Tibial artery (tissue), 4 donors: ENCODE measurements at regions not wholly inside any gene's neighbourhood (a gene's known extent, or its start where the extent isn't known, plus 50 kb on each side); places are given as distances from the start of the nearest gene placed in this dataset.

Experiments
- DNase-seq, 2 donors: peaks; one replicate each; pipeline ENCODE4 v3.0.0-alpha.2; 2019
- H3K27ac ChIP-seq, 2 donors: fragments of 200-600 bp; sonication (generic) in 1 of 2; 1 replicate in 1 of 2; 2 replicates in 1 of 2; pipeline ENCODE4 v1.5.1; 2018 to 2019; ENCODE audit warnings: mild to moderate bottlenecking in 1 of 2
- H3K27me3 ChIP-seq, 2 donors: fragments of 200-600 bp; sonication (generic) in 1 of 2; one replicate each; pipeline versions ENCODE4 v1.5.1 to v1.6.0; 2016 to 2019
- H3K36me3 ChIP-seq, 3 donors: fragments of 200-600 bp; sonication (generic) in 2 of 3; one replicate each; pipeline ENCODE4 v1.5.1; 2016 to 2019; ENCODE audit warnings: mild to moderate bottlenecking in 2 of 3
- H3K4me1 ChIP-seq, 4 donors: fragments of 200-600 bp; sonication (generic) in 2 of 4; 1 replicate in 3 of 4; 2 replicates in 1 of 4; pipeline ENCODE4 v1.5.1; 2016 to 2019
- H3K4me3 ChIP-seq, 2 donors: fragments of 200-600 bp; sonication (generic) in 1 of 2; 1 replicate in 1 of 2; 2 replicates in 1 of 2; pipeline ENCODE4 v1.5.1; 2018 to 2019; ENCODE audit warnings: mild to moderate bottlenecking in 2 of 2
- H3K9me3 ChIP-seq, 3 donors: fragments of 200-600 bp; sonication (generic) in 1 of 3; one replicate each; pipeline ENCODE4 v1.5.1; 2016 to 2019
- intact Hi-C: fragments of 100-400 bp; cut with DNase I; formaldehyde crosslinking; loops from one replicate; pipeline ENCODE4 v1.15.0; 2023; ENCODE audit warnings: low total_unique reads
- TF ChIP-seq, protein P1 (sequence below), 2 experiments: fragments of 200-600 bp in 1 of 2; fragments of 450-650 bp in 1 of 2; IDR thresholded peaks; one replicate each; pipeline ENCODE4 v1.5.1; 2017 to 2019; ENCODE audit warnings: antibody characterized with exemption in 2 of 2, mild to moderate bottlenecking in 1 of 2, moderate library complexity in 1 of 2

DNA sequence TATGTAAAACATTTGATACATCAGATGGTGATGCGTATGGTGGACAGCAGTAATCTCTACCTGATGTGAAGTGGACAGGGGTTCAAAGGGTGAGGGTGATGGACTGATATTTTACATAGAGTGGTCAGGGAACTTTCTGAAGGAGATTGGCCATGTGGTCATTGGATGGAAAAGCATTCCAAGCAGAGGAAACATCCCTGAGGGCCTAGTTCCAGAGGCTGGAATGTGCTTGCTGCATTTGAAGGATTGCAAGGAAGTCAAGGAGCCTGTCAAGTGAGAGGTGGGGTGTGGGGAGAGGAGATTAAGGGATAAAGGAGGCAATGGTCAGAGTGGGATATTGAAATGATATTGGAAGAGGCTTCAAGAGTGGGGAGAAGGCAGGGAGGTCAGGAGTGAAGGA lies 151.9 kb upstream of the NTM start:
- no peak for DNase-seq
- H3K4me3 ChIP-seq, result no peak overlapping the region
- TF ChIP-seq, protein P1, sequence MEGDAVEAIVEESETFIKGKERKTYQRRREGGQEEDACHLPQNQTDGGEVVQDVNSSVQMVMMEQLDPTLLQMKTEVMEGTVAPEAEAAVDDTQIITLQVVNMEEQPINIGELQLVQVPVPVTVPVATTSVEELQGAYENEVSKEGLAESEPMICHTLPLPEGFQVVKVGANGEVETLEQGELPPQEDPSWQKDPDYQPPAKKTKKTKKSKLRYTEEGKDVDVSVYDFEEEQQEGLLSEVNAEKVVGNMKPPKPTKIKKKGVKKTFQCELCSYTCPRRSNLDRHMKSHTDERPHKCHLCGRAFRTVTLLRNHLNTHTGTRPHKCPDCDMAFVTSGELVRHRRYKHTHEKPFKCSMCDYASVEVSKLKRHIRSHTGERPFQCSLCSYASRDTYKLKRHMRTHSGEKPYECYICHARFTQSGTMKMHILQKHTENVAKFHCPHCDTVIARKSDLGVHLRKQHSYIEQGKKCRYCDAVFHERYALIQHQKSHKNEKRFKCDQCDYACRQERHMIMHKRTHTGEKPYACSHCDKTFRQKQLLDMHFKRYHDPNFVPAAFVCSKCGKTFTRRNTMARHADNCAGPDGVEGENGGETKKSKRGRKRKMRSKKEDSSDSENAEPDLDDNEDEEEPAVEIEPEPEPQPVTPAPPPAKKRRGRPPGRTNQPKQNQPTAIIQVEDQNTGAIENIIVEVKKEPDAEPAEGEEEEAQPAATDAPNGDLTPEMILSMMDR (IDR thresholded peaks at IDR 0.05), result no peak
- no peaks in the 10 kb centered on the region for H3K36me3 ChIP-seq
- no peak overlapping the region for H3K27ac ChIP-seq
- no peaks in the 10 kb centered on the region for H3K9me3 ChIP-seq
- intact Hi-C loops, result no loop called here
- H3K4me1 ChIP-seq, result no peaks in the 10 kb centered on the region
- no peaks in the 10 kb centered on the region for H3K27me3 ChIP-seq

DNA sequence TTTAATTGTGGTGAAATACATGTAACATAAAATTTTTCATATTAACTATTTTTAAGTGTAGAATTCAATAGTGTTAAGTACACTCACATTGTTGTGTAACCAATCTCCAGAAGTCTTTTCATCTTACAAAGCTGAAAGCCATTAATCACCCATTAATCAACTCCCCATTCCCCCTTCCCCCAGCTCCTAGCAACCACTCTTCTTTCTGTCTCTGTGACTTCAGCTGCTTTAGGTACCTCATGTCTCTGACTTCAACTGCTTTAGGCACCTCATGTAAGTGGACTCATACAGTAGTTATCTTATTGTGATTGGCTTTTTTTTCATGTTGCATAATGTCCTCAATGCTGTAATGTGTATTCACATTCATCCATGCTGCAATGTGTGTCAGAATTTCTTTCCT lies 150.8 kb upstream of the NTM start:
- no peaks in the 10 kb centered on the region for H3K9me3 ChIP-seq
- DNase-seq, result no peak
- no peaks in the 10 kb centered on the region for H3K36me3 ChIP-seq
- no peak overlapping the region for H3K4me3 ChIP-seq
- TF ChIP-seq, protein P1 (IDR thresholded peaks at IDR 0.05), result no peak
- H3K4me1 ChIP-seq, result no peaks in the 10 kb centered on the region
- no peak overlapping the region for H3K27ac ChIP-seq
- H3K27me3 ChIP-seq, result no peaks in the 10 kb centered on the region
- intact Hi-C loops, result no loop called here

DNA sequence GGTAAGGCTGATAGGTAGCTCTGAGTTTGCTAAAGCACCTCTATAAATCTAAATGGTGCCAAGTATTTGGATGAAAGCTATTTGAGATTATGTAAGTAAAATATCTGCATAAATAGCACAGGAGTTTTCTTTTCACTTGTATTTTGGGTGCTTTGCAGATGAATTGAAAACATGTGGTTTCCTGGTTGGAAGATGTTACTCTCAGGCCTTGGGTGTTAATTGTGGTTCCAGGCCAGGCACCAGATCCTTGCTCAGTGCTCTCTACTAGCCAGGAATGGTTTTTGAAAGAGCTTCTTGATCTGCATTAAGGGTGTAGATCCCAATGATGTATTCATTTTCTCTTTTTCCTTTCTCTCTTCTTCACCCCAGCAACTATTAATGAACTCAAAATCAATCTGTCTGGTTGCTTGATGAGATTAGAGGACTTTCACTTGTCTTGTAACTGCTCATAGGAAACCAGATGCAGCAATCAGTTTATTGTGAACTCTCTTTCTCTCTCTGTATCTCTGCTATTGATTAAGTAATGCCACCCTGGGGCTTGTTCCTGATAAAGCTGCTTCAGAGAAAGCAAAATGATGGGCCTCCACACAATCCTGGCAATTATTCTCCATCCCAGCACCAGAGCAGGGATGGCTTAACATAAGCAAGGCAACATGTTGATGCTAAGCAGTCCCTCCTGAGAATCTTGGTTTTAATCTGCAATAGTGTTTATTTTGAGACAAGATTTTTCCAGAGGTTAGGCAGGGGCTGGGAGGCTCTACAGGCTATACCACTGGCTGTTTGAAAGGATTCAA lies 147.0 kb upstream of the NTM start:
- TF ChIP-seq, protein P1 (IDR thresholded peaks at IDR 0.05), result no peak
- intact Hi-C loops, result no loop called here
- no peak overlapping the region for H3K4me3 ChIP-seq
- no peaks in the 10 kb centered on the region for H3K4me1 ChIP-seq
- H3K27me3 ChIP-seq, result no peaks in the 10 kb centered on the region
- H3K9me3 ChIP-seq, result no peaks in the 10 kb centered on the region
- no peaks in the 10 kb centered on the region for H3K36me3 ChIP-seq
- no peak overlapping the region for H3K27ac ChIP-seq
- DNase-seq, result no peak

- TF ChIP-seq, protein P1 (IDR thresholded peaks at IDR 0.05), result no peak
- intact Hi-C loops, result no loop called here
These were observed 142.0 kb upstream of the NTM start for GRCh38 chr11:131228378-131228777.

DNA sequence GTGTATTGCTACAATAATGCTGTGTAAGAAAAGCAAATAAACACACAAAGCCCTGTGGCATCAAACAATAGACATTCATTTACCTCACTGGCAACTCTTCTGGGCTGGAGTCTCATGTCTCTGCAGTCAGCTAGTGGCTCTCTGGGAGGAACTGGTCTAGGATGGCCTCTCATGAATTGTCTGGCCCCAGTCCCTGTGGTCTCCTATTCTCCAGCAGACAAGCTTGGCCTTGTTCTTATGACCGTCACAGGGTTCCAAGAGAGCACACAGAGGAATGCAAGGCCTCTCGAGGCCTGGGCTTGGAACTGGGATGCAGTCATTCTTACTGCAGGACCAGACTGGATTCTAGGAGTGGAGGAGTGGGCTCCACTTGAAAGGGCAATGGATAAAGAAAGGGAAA lies 141.2 kb upstream of the NTM start:
- no peaks in the 10 kb centered on the region for H3K27me3 ChIP-seq
- intact Hi-C loops, result no loop called here
- H3K4me3 ChIP-seq, result no peak overlapping the region
- DNase-seq, result no peak
- no peak overlapping the region for H3K27ac ChIP-seq
- no peaks in the 10 kb centered on the region for H3K36me3 ChIP-seq
- TF ChIP-seq, protein P1 (IDR thresholded peaks at IDR 0.05), result no peak
- H3K9me3 ChIP-seq, result no peaks in the 10 kb centered on the region
- no peaks in the 10 kb centered on the region for H3K4me1 ChIP-seq

More at GRCh38 chr11:131228378-131228777, 142.0 kb upstream of the NTM start:
- H3K27ac ChIP-seq, result no peak overlapping the region
- no peaks in the 10 kb centered on the region for H3K27me3 ChIP-seq
- no peaks in the 10 kb centered on the region for H3K9me3 ChIP-seq
- H3K4me1 ChIP-seq, result no peaks in the 10 kb centered on the region
- no peaks in the 10 kb centered on the region for H3K36me3 ChIP-seq
- DNase-seq, result no peak
- no peak overlapping the region for H3K4me3 ChIP-seq
